ENCODE measurements at regions not wholly inside any gene's neighbourhood (a gene's known extent, or its start where the extent isn't known, plus 50 kb on each side); places are given as distances from the start of the nearest gene placed in this dataset.

- no peaks in the 10 kb centered on the region for H3K79me2 ChIP-seq (ENCODE audit: low read depth)
- no peaks in the 10 kb centered on the region for H4K20me1 ChIP-seq (ENCODE audit: insufficient read depth)
- no peaks in the 10 kb centered on the region for H3K9me3 ChIP-seq (ENCODE audit: insufficient read depth, low read depth)
- no TSS peak for BruUV-seq (replicated peaks)
- intact Hi-C loops (cut with micrococcal nuclease; ENCODE audit: unreplicated experiment), result no loop called here
- no peaks in the 10 kb centered on the region for H3K4me1 ChIP-seq (replicated peaks; ENCODE audit: insufficient read depth)
- H3K27me3 ChIP-seq (ENCODE audit: insufficient read depth, low read depth), result no peaks in the 10 kb centered on the region
- CTCF ChIA-PET, result no interaction called here
- no peak overlapping the region for H3K27ac ChIP-seq
- no peaks in the 10 kb centered on the region for H3K36me3 ChIP-seq (ENCODE audit: low read depth)
- peaks cover 4% of the 10 kb centered on the region; the same call in 1 of the 2 replicates for H3K9me2 ChIP-seq (ENCODE audit: insufficient read depth)
- no peak for TF ChIP-seq CTCF (conservative IDR thresholded peaks at IDR 0.05)
- TF ChIP-seq EZH2 (IDR thresholded peaks at IDR 0.05; ENCODE audit: low read depth), result no peak
- H2AFZ ChIP-seq, result no peak overlapping the region
- no peak for DNase-seq
- no peak overlapping the region for H3K4me3 ChIP-seq
- no peaks in the 10 kb centered on the region for H3F3A ChIP-seq (ENCODE audit: insufficient read depth, low read depth)
- H3K4me2 ChIP-seq, result no peak overlapping the region
- POLR2A ChIA-PET (ENCODE audit: unreplicated experiment), result no interaction called here
Observed at GRCh38 chr6:67818322-67818721, 816.8 kb upstream of the ADGRB3 start.

- Histone ChIP-seq H4K20me1 (ENCODE audit: insufficient read depth) (no peaks in the 10 kb centered on the region), H3K79me2 (ENCODE audit: low read depth) (no peaks in the 10 kb centered on the region), H3F3A (ENCODE audit: insufficient read depth, low read depth) (no peaks in the 10 kb centered on the region), H3K27ac (no peak overlapping the region), H3K9me3 (ENCODE audit: insufficient read depth, low read depth) (0 out of 2 replicates have a peak, but pooled peaks cover 8% of the 10 kb centered on the region), H3K4me1 (replicated peaks; ENCODE audit: insufficient read depth) (no peaks in the 10 kb centered on the region), H2AFZ (no peak overlapping the region), H3K36me3 (ENCODE audit: low read depth) (no peaks in the 10 kb centered on the region), H3K27me3 (ENCODE audit: insufficient read depth, low read depth) (no peaks in the 10 kb centered on the region), H3K9me2 (ENCODE audit: insufficient read depth) (peaks cover 4% of the 10 kb centered on the region; the same call in 1 of the 2 replicates), H3K4me2 (no peak overlapping the region), H3K4me3 (no peak overlapping the region)
- POLR2A ChIA-PET (ENCODE audit: unreplicated experiment), result no interaction called here
- DNase-seq, result no peak
- BruUV-seq (replicated peaks), result no TSS peak
- CTCF ChIA-PET, result no interaction called here
- intact Hi-C loops (cut with micrococcal nuclease; ENCODE audit: unreplicated experiment), result no loop called here
- TF ChIP-seq EZH2 (IDR thresholded peaks at IDR 0.05; ENCODE audit: low read depth) (no peak), CTCF (conservative IDR thresholded peaks at IDR 0.05) (no peak)
Observed at GRCh38 chr6:67815623-67816022, 819.5 kb upstream of the ADGRB3 start.

GRCh38 chr6:67814262-67814661 is 820.8 kb upstream of the ADGRB3 start:
- no peaks in the 10 kb centered on the region for H3F3A ChIP-seq (ENCODE audit: insufficient read depth, low read depth)
- ChIA-PET CTCF (no interaction called here), POLR2A (ENCODE audit: unreplicated experiment) (no interaction called here)
- 0 out of 2 replicates have a peak, but pooled peaks cover 8% of the 10 kb centered on the region for H3K9me3 ChIP-seq (ENCODE audit: insufficient read depth, low read depth)
- TF ChIP-seq CTCF (conservative IDR thresholded peaks at IDR 0.05) (no peak), EZH2 (IDR thresholded peaks at IDR 0.05; ENCODE audit: low read depth) (no peak)
- no TSS peak for BruUV-seq (replicated peaks)
- H2AFZ ChIP-seq, result no peak overlapping the region
- H3K4me1 ChIP-seq (replicated peaks; ENCODE audit: insufficient read depth), result no peaks in the 10 kb centered on the region
- H4K20me1 ChIP-seq (ENCODE audit: insufficient read depth), result no peaks in the 10 kb centered on the region
- H3K9me2 ChIP-seq (ENCODE audit: insufficient read depth), result peaks cover 4% of the 10 kb centered on the region; the same call in 1 of the 2 replicates
- intact Hi-C loops (cut with micrococcal nuclease; ENCODE audit: unreplicated experiment), result no loop called here
- H3K4me2 ChIP-seq, result no peak overlapping the region
- DNase-seq, result no peak
- no peaks in the 10 kb centered on the region for H3K36me3 ChIP-seq (ENCODE audit: low read depth)
- no peaks in the 10 kb centered on the region for H3K27me3 ChIP-seq (ENCODE audit: insufficient read depth, low read depth)
- no peaks in the 10 kb centered on the region for H3K79me2 ChIP-seq (ENCODE audit: low read depth)
- no peak overlapping the region for H3K27ac ChIP-seq
- H3K4me3 ChIP-seq, result no peak overlapping the region

Data from PC-9 (cell line).